ENCODE measurements at regions not wholly inside any gene's neighbourhood (a gene's known extent, or its start where the extent isn't known, plus 50 kb on each side); places are given as distances from the start of the nearest gene placed in this dataset.

DNA sequence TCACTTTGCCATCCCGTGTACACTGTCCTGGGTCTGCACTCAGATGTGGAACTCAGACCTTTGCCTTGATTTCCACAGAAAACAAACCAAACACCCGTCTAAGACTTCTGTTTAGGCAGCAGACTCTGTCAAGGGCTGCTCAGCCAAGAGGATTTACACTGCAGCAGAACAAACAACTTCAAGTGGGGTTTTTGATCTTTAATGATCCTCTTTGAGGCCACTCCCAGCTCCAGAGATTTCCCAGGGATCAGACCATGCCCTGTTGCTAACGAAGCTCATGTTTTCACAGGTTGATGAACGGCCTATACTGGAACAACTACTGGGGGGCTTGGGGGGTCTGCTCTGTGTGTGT, 52.5 kb upstream of the LGALSL start:
- H3K27ac ChIP-seq: peak overlapping the region; percentile 17; the same call in 1 of the 2 replicates
- no peak for TF ChIP-seq ZFX (IDR thresholded peaks at IDR 0.05; ENCODE audit: borderline replicate concordance)
- TF ChIP-seq CTCF (IDR thresholded peaks at IDR 0.05): no peak

DNA sequence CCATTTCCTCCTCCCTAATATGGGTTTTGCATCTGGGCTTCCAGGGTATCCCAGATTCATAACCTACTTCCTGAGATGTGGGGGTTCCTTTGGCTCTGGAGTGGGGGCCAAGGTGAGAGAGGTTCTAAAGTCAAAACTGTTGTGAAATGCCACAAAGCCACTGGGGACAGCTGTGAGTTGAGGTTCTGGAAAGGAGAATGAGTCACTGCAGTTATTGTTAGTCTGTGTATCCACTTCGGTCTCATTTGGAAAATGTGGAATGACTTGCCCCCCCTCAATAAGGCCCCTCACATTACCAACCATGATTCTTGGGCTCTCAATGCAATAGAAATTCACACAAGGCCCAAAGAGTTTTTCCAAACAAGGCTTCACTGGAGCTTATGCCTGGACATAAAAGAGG, 51.1 kb upstream of the LGALSL start:
- TF ChIP-seq CTCF (IDR thresholded peaks at IDR 0.05) (no peak), ZFX (IDR thresholded peaks at IDR 0.05; ENCODE audit: borderline replicate concordance) (no peak)
- peak overlapping the region; percentile 91; the same call in 1 of the 2 replicates for H3K27ac ChIP-seq

DNA sequence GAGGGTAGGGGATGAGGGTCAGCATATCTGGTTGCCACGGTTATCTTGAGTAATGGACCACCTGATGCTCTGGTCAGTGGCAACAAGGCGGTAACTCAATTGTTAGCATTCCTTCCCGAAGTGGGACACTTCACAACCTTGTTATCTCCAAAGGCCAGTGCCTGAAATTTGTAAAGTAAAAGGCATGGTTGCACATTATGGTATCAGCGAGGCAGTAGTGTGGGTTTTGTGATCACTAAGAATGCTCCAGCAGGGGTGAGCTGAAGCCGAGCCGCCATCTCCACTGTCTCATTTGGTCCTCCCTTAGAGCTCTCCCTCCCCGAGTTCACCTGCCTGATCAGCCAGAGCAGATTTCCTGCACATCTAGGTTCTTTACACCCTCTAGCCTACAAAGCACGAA, 50.5 kb upstream of the LGALSL start:
- no peak for TF ChIP-seq ZFX (IDR thresholded peaks at IDR 0.05; ENCODE audit: borderline replicate concordance)
- H3K27ac ChIP-seq: peak overlapping the region; percentile 91

DNA sequence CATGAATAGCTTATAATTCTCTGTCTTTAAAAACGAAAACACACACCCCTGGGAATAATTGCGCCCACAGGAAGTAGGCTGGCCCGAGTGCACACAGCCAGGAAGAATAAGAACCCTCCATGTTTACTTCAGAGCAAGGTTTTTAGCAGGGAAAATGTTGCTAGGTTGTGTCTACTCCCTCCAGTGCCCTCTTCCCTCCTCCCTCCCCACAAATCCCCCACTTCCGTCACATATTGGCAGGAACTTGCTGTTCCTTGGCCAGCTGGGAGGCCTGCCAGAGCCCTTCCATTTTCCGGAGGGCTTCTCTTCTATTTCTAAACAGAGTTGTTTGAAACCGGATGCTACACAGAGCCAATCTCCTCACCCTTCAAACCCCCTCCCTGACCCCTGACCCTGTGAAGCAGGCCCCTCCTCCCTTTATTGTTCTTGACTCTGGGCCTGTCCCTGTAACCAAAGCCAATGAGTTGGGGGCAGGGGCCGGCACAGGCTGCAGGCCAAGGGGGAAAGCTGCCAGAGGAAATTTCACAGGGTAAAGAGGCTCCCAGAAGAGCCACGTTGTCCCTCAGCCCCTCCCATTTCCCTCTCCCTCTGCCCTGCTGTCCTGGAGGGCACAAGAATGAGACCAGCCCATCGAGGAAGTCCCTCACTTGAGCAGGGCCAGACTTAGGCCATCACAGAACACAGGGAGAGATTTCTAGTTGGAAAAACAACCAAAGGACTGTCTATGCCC, 49.8 kb upstream of the LGALSL start:
- TF ChIP-seq CTCF (IDR thresholded peaks at IDR 0.05) (no peak), ZFX (IDR thresholded peaks at IDR 0.05; ENCODE audit: borderline replicate concordance) (no peak)
- peak overlapping the region; percentile 91 for H3K27ac ChIP-seq

All from 22Rv1 (cell line).